IPS-18a (cell line): ENCODE measurements at regions not wholly inside any gene's neighbourhood (a gene's known extent, or its start where the extent isn't known, plus 50 kb on each side); places are given as distances from the start of the nearest gene placed in this dataset.

ENCODE experiments used
- H3K27ac ChIP-seq: one replicate; pipeline ENCODE4 v1.5.1; 2013; ENCODE audit warnings: low read length
- H3K27me3 ChIP-seq: one replicate; pipeline ENCODE4 v1.6.1; 2013; ENCODE audit warnings: mild to moderate bottlenecking, low read length; ENCODE audit not compliant: control insufficient read depth, insufficient read depth
- H3K36me3 ChIP-seq: one replicate; pipeline ENCODE4 v1.6.1; 2013; ENCODE audit warnings: low read depth, low read length; ENCODE audit not compliant: control insufficient read depth
- H3K4me1 ChIP-seq: one replicate; pipeline ENCODE4 v1.6.1; 2013; ENCODE audit warnings: low read depth, low read length; ENCODE audit not compliant: control insufficient read depth
- H3K4me3 ChIP-seq: one replicate; pipeline ENCODE4 v1.5.1; 2013; ENCODE audit warnings: low read length
- H3K9ac ChIP-seq: one replicate; pipeline ENCODE4 v1.6.1; 2013; ENCODE audit warnings: mild to moderate bottlenecking, low read length, moderate library complexity
- H3K9me3 ChIP-seq: one replicate; pipeline ENCODE4 v1.6.1; 2013; ENCODE audit warnings: low read depth, low read length; ENCODE audit not compliant: control insufficient read depth

- H3K9me3 ChIP-seq, result no peaks in the 10 kb centered on the region
- H3K4me1 ChIP-seq, result no peaks in the 10 kb centered on the region
- no peaks in the 10 kb centered on the region for H3K27me3 ChIP-seq
- no peak overlapping the region for H3K9ac ChIP-seq
- H3K36me3 ChIP-seq, result no peaks in the 10 kb centered on the region
- no peak overlapping the region for H3K27ac ChIP-seq
- H3K4me3 ChIP-seq, result no peak overlapping the region
Observed at GRCh38 chr22:48804811-48805301, 1022.8 kb downstream of the BRD1 start.

GRCh38 chr22:48803948-48804810 lies 1023.5 kb downstream of the BRD1 start:
- H3K27me3 ChIP-seq, result no peaks in the 10 kb centered on the region
- no peak overlapping the region for H3K27ac ChIP-seq
- no peak overlapping the region for H3K4me3 ChIP-seq
- H3K4me1 ChIP-seq, result no peaks in the 10 kb centered on the region
- H3K9me3 ChIP-seq, result no peaks in the 10 kb centered on the region
- no peaks in the 10 kb centered on the region for H3K36me3 ChIP-seq
- H3K9ac ChIP-seq, result no peak overlapping the region

DNA sequence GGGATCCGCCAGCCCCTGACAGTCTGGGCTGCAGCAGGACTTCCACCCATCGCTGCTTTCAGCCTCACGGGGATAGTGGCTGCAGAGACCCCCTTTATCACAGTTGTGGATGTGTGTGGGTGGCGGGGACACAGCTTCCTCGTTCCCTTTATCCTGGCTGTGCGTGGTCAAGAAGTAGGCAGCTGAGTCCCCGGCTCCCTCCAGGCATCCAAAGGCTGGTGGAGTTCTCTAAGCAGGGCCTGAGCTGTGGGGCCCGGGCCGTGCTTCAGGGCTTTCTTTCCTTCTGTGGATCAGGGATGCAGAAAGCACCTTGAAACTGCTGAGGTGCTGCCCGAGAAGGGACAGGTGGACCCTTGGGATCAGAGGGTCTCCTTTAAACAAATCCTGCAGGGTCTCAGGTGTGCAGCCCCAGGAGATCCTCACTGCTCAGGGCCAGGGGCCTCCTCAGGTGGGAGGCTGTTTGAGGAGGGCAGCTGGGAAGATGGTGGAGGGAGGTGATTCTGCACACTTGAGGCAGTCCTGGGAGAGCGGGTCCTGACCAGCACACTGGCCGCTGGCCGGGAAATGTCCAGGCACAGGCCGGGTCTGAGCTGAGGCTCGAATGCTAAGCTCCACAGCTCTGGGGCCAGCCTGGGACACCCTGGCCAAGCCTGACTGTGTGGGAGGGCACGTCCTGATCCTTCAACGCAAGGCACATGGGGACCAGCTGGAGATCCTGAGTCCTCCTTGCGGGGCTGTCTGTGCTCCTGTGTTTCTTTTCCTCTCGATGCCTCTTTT lies 1024.3 kb downstream of the BRD1 start:
- H3K27me3 ChIP-seq, result no peaks in the 10 kb centered on the region
- H3K9ac ChIP-seq, result no peak overlapping the region
- no peaks in the 10 kb centered on the region for H3K9me3 ChIP-seq
- H3K4me1 ChIP-seq, result no peaks in the 10 kb centered on the region
- H3K27ac ChIP-seq, result no peak overlapping the region
- H3K4me3 ChIP-seq, result no peak overlapping the region
- H3K36me3 ChIP-seq, result no peaks in the 10 kb centered on the region

DNA sequence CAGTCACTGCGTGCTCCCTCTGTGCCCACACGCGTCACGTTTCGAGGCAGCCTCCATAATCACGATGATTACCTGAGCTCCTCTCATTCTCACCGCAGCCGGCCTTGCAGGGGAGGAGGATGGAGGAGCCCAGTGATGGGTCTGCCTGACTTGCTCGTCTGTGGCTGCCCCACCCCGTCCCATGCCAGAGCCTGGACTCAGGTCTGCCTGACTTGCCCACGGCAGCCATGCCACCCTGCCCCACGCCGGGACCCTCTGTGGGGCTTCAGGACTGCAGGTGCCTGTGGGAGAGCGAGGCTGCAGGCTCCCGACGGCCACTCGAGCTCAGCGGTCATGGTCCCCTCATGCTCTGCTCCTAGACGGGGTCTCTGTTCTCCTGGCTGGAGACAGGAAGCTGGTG lies 1025.1 kb downstream of the BRD1 start:
- H3K36me3 ChIP-seq, result no peaks in the 10 kb centered on the region
- no peaks in the 10 kb centered on the region for H3K27me3 ChIP-seq
- H3K9ac ChIP-seq, result no peak overlapping the region
- H3K4me3 ChIP-seq, result no peak overlapping the region
- no peaks in the 10 kb centered on the region for H3K4me1 ChIP-seq
- H3K27ac ChIP-seq, result no peak overlapping the region
- no peaks in the 10 kb centered on the region for H3K9me3 ChIP-seq

GRCh38 chr22:48800886-48801607 lies 1026.6 kb downstream of the BRD1 start:
- H3K27ac ChIP-seq, result no peak overlapping the region
- peaks cover 7% of the 10 kb centered on the region for H3K4me1 ChIP-seq
- no peaks in the 10 kb centered on the region for H3K36me3 ChIP-seq
- no peaks in the 10 kb centered on the region for H3K27me3 ChIP-seq
- no peak overlapping the region for H3K9ac ChIP-seq
- H3K9me3 ChIP-seq, result no peaks in the 10 kb centered on the region
- H3K4me3 ChIP-seq, result no peak overlapping the region

DNA sequence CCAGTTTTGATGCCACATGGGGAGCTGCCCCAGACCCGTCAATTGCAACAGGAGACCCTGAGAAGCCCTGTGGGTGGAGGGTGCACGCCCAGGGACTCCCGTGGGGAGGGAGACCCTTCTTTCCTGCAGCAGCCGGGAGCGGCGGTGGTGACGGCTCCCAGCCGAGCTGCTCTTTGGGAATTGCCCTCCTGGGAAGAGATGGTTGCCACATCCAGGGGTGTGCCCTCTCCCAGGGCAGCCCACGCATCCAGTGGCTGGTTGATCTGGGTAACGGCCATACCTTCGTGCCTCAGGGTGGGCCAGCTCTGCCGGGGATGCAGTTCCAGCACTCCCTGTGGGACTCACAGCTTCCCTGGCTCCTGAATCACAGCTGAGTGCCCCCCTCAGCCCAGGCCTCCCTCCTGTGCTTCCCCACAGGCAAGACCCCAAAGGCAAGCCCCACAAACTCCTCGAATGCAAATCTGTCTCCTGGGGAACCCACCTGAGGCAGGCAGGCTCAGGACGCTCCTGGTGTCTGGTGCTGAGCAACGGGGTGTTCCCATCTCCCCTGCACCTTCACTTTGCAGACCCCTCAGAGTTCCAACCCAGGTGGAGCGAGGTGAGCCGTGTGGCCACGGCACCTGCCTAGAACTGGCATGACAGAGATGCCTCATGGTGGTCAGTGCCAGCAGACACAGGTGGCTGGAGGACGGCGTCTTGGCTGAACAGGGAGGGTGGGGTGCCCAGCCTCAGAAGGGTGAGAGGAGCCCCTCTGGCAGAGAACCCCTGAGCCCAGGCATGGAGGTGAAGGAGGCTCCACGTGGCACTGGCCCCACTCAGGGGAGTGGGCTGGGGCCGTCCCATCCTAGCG lies 1027.4 kb downstream of the BRD1 start:
- H3K9ac ChIP-seq, result no peak overlapping the region
- H3K4me1 ChIP-seq, result peaks cover 11% of the 10 kb centered on the region
- no peak overlapping the region for H3K4me3 ChIP-seq
- H3K27me3 ChIP-seq, result no peaks in the 10 kb centered on the region
- no peaks in the 10 kb centered on the region for H3K9me3 ChIP-seq
- no peak overlapping the region for H3K27ac ChIP-seq
- H3K36me3 ChIP-seq, result no peaks in the 10 kb centered on the region

- Histone ChIP-seq H3K4me3 (no peak overlapping the region), H3K27ac (no peak overlapping the region), H3K9me3 (no peaks in the 10 kb centered on the region), H3K27me3 (no peaks in the 10 kb centered on the region), H3K9ac (no peak overlapping the region), H3K4me1 (peaks cover 11% of the 10 kb centered on the region), H3K36me3 (no peaks in the 10 kb centered on the region)
Observed at GRCh38 chr22:48799227-48799970, 1028.3 kb downstream of the BRD1 start.

GRCh38 chr22:48798281-48799226 lies 1029.1 kb downstream of the BRD1 start:
- H3K27me3 ChIP-seq, result no peaks in the 10 kb centered on the region
- H3K9me3 ChIP-seq, result no peaks in the 10 kb centered on the region
- no peak overlapping the region for H3K4me3 ChIP-seq
- peaks cover 11% of the 10 kb centered on the region for H3K4me1 ChIP-seq
- H3K36me3 ChIP-seq, result no peaks in the 10 kb centered on the region
- H3K9ac ChIP-seq, result no peak overlapping the region
- H3K27ac ChIP-seq, result no peak overlapping the region

GRCh38 chr22:48797731-48798130 lies 1029.9 kb downstream of the BRD1 start:
- no peaks in the 10 kb centered on the region for H3K9me3 ChIP-seq

More at GRCh38 chr22:48797731-48798130, 1029.9 kb downstream of the BRD1 start:
- Histone ChIP-seq H3K4me3 (no peak overlapping the region), H3K27ac (no peak overlapping the region), H3K9ac (no peak overlapping the region), H3K36me3 (no peaks in the 10 kb centered on the region), H3K4me1 (peaks cover 11% of the 10 kb centered on the region), H3K27me3 (no peaks in the 10 kb centered on the region)
